Liver (tissue), 8 donors: ENCODE measurements at regions not wholly inside any gene's neighbourhood (a gene's known extent, or its start where the extent isn't known, plus 50 kb on each side); places are given as distances from the start of the nearest gene placed in this dataset.

Experiments used
- DNase-seq: peaks from one replicate; pipeline ENCODE4 v3.0.0-alpha.2; 2017; ENCODE audit warnings: low spot score
- H3K27ac ChIP-seq, 2 donors: one replicate each; pipeline ENCODE4 v1.7.0; 2013; ENCODE audit warnings: inconsistent platforms in 2 of 2, low read length in 2 of 2, control low read depth in 1 of 2, low read depth in 1 of 2, mild to moderate bottlenecking in 1 of 2
- H3K27me3 ChIP-seq, 4 donors: one replicate each; pipeline versions ENCODE4 v1.6.1 to v1.7.0; 2013; ENCODE audit warnings: low read length in 3 of 4, inconsistent platforms in 1 of 4, mild to moderate bottlenecking in 1 of 4, moderate library complexity in 1 of 4; ENCODE audit not compliant: control insufficient read depth in 4 of 4, insufficient read depth in 4 of 4
- H3K36me3 ChIP-seq, 4 donors: one replicate each; pipeline versions ENCODE4 v1.6.1 to v1.7.0; 2013; ENCODE audit warnings: low read length in 3 of 4, mild to moderate bottlenecking in 3 of 4, low read depth in 1 of 4, moderate library complexity in 1 of 4; ENCODE audit not compliant: control insufficient read depth in 4 of 4, insufficient read depth in 3 of 4
- H3K4me1 ChIP-seq, 4 donors: one replicate each; pipeline versions ENCODE4 v1.6.1 to v1.7.0; 2013; ENCODE audit warnings: low read length in 3 of 4, mild to moderate bottlenecking in 3 of 4, moderate library complexity in 1 of 4; ENCODE audit not compliant: control insufficient read depth in 4 of 4, insufficient read depth in 4 of 4
- H3K4me3 ChIP-seq, 3 donors: one replicate each; pipeline versions ENCODE4 v1.6.1 to v1.7.0; 2013; ENCODE audit warnings: low read length in 3 of 3, control low read depth in 1 of 3, low read depth in 1 of 3, mild to moderate bottlenecking in 1 of 3
- H3K9ac ChIP-seq, 2 donors: one replicate each; pipeline ENCODE4 v1.7.0; 2013; ENCODE audit warnings: low read length in 2 of 2, mild to moderate bottlenecking in 2 of 2, moderate library complexity in 2 of 2, control low read depth in 1 of 2, low read depth in 1 of 2
- H3K9me3 ChIP-seq, 4 donors: one replicate each; pipeline versions ENCODE4 v1.6.1 to v1.7.0; 2013; ENCODE audit warnings: low read length in 3 of 4; ENCODE audit not compliant: control insufficient read depth in 4 of 4
- CTCF ChIP-seq: fragments of 150-350 bp; IDR thresholded peaks from 2 replicates; pipeline ENCODE4 v1.5.1; 2017; ENCODE audit warnings: improper control_type of control experiment, low read depth, low read length; ENCODE audit not compliant: missing input control
- EGR1 ChIP-seq, 2 donors: IDR thresholded peaks; 2 replicates each; pipeline ENCODE4 v1.6.1; 2016 to 2018; ENCODE audit warnings: antibody characterized with exemption in 2 of 2, low read depth in 2 of 2
- FOXA1 ChIP-seq: IDR thresholded peaks from 2 replicates; pipeline ENCODE4 v1.6.1; 2016; ENCODE audit warnings: antibody characterized with exemption
- FOXA2 ChIP-seq: IDR thresholded peaks from 2 replicates; pipeline ENCODE4 v1.6.1; 2016; ENCODE audit warnings: antibody characterized with exemption
- GABPA ChIP-seq, 2 donors: IDR thresholded peaks in 1 of 2; conservative IDR thresholded peaks in 1 of 2; 2 replicates each; pipeline ENCODE4 v1.6.1; 2016; ENCODE audit warnings: antibody characterized with exemption in 2 of 2, mild to moderate bottlenecking in 1 of 2, moderate library complexity in 1 of 2
- HNF4A ChIP-seq, 2 donors: conservative IDR thresholded peaks; 2 replicates each; pipeline ENCODE4 v1.6.1; 2016; ENCODE audit warnings: antibody characterized with exemption in 2 of 2, mild to moderate bottlenecking in 2 of 2
- HNF4G ChIP-seq: IDR thresholded peaks from 2 replicates; pipeline ENCODE4 v1.6.1; 2016; ENCODE audit warnings: antibody characterized with exemption
- JUND ChIP-seq, 2 donors: IDR thresholded peaks; 2 replicates each; pipeline ENCODE4 v1.6.1; 2016; ENCODE audit warnings: antibody characterized with exemption in 2 of 2
- NR2F2 ChIP-seq: IDR thresholded peaks from 2 replicates; pipeline ENCODE4 v1.6.1; 2016; ENCODE audit warnings: antibody characterized with exemption
- RAD21 ChIP-seq, 2 donors: IDR thresholded peaks; 2 replicates each; pipeline ENCODE4 v1.6.1; 2016; ENCODE audit warnings: antibody characterized with exemption in 2 of 2, mild to moderate bottlenecking in 2 of 2
- RXRA ChIP-seq, 2 donors: IDR thresholded peaks; 2 replicates each; pipeline ENCODE4 v1.6.1; 2017 to 2018; ENCODE audit warnings: antibody characterized with exemption in 2 of 2, mild to moderate bottlenecking in 1 of 2
- SP1 ChIP-seq: IDR thresholded peaks from 2 replicates; pipeline ENCODE4 v1.6.1; 2018; ENCODE audit warnings: antibody characterized with exemption, mild to moderate bottlenecking
- TAF1 ChIP-seq: conservative IDR thresholded peaks from 2 replicates; pipeline ENCODE4 v1.6.1; 2016; ENCODE audit warnings: antibody characterized with exemption, mild to moderate bottlenecking
- YY1 ChIP-seq: IDR thresholded peaks from 2 replicates; pipeline ENCODE4 v1.6.1; 2016; ENCODE audit warnings: antibody characterized with exemption, mild to moderate bottlenecking
- WGBS: extraction: QIAGEN DNeasy Blood & Tissue Kit; methylation state at CpG from one replicate; pipeline ENCODE4 v1.1.7; 2013; 5-methylcytosine and 5-hydroxymethylcytosine counted together
- TF ChIP-seq, protein P1 (sequence below): IDR thresholded peaks from 2 replicates; pipeline ENCODE4 v1.6.1; 2016; ENCODE audit warnings: antibody characterized with exemption
- TF ChIP-seq, protein P2 (sequence below): IDR thresholded peaks from 2 replicates; pipeline ENCODE4 v1.6.1; 2016; ENCODE audit warnings: antibody characterized with exemption
- TF ChIP-seq, protein P3 (sequence below): IDR thresholded peaks from 2 replicates; pipeline ENCODE4 v1.6.1; 2016; ENCODE audit warnings: antibody characterized with exemption, mild to moderate bottlenecking
- donor health status: healthy.
- donor health status: healthy.
- donor health status: healthy.
- donor health status: healthy.
- donor health status: healthy.

DNA sequence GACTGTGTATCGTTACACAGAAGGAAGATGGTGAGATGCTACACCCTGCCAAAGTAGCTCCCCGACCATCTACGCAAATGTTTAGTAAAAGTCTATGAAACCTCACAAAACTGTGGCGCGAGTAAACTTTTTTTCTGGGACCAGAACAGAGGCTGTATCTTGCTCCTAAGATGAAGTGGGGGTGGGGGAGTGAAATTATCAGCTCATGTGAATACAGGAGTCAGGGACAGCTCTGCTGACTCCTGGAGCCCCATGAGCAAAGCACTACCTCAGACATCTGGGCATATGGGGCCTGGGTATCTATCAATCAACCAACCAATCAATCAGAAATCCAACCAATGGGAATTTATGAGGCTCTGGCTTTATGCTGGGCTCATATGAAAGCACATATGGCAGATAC is 138.6 kb upstream of the RANBP3L start:
- Histone ChIP-seq H3K4me1 (no peaks in the 10 kb centered on the region), H3K36me3 (no peaks in the 10 kb centered on the region), H3K27ac (no peak overlapping the region), H3K4me3 (no peak overlapping the region), H3K9ac (no peak overlapping the region), H3K9me3 (no peaks in the 10 kb centered on the region), H3K27me3 (no peaks in the 10 kb centered on the region)
- no peak for DNase-seq
- WGBS: 92% methylated on average over 5 of the region's 5 CpGs
- TF ChIP-seq TAF1 (no peak), NR2F2 (no peak), YY1 (no peak), FOXA2 (no peak), RXRA (IDR thresholded peaks at IDR 0.05) (no peak), RAD21 (IDR thresholded peaks at IDR 0.05) (no peak), HNF4G (no peak), GABPA (IDR thresholded peaks at IDR 0.05 in 1 of 2, conservative IDR thresholded peaks at IDR 0.05 in 1 of 2) (no peak), SP1 (no peak), FOXA1 (no peak), CTCF (no peak), HNF4A (conservative IDR thresholded peaks at IDR 0.05) (no peak), EGR1 (IDR thresholded peaks at IDR 0.05; ENCODE audit: low read depth in 2 of 2) (no peak), JUND (IDR thresholded peaks at IDR 0.05) (no peak)
- TF ChIP-seq, protein P1, sequence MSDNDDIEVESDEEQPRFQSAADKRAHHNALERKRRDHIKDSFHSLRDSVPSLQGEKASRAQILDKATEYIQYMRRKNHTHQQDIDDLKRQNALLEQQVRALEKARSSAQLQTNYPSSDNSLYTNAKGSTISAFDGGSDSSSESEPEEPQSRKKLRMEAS: no peak
- TF ChIP-seq, protein P2, sequence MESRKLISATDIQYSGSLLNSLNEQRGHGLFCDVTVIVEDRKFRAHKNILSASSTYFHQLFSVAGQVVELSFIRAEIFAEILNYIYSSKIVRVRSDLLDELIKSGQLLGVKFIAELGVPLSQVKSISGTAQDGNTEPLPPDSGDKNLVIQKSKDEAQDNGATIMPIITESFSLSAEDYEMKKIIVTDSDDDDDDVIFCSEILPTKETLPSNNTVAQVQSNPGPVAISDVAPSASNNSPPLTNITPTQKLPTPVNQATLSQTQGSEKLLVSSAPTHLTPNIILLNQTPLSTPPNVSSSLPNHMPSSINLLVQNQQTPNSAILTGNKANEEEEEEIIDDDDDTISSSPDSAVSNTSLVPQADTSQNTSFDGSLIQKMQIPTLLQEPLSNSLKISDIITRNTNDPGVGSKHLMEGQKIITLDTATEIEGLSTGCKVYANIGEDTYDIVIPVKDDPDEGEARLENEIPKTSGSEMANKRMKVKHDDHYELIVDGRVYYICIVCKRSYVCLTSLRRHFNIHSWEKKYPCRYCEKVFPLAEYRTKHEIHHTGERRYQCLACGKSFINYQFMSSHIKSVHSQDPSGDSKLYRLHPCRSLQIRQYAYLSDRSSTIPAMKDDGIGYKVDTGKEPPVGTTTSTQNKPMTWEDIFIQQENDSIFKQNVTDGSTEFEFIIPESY: no peak

- H3K27me3 ChIP-seq: no peaks in the 10 kb centered on the region
- 88% methylated on average over 1 of the region's 1 CpG for WGBS
- H3K9me3 ChIP-seq: no peaks in the 10 kb centered on the region
- no peak overlapping the region for H3K27ac ChIP-seq
- no peaks in the 10 kb centered on the region for H3K36me3 ChIP-seq
- H3K4me1 ChIP-seq: no peaks in the 10 kb centered on the region
- no peak overlapping the region for H3K4me3 ChIP-seq
- TF ChIP-seq, protein P3, sequence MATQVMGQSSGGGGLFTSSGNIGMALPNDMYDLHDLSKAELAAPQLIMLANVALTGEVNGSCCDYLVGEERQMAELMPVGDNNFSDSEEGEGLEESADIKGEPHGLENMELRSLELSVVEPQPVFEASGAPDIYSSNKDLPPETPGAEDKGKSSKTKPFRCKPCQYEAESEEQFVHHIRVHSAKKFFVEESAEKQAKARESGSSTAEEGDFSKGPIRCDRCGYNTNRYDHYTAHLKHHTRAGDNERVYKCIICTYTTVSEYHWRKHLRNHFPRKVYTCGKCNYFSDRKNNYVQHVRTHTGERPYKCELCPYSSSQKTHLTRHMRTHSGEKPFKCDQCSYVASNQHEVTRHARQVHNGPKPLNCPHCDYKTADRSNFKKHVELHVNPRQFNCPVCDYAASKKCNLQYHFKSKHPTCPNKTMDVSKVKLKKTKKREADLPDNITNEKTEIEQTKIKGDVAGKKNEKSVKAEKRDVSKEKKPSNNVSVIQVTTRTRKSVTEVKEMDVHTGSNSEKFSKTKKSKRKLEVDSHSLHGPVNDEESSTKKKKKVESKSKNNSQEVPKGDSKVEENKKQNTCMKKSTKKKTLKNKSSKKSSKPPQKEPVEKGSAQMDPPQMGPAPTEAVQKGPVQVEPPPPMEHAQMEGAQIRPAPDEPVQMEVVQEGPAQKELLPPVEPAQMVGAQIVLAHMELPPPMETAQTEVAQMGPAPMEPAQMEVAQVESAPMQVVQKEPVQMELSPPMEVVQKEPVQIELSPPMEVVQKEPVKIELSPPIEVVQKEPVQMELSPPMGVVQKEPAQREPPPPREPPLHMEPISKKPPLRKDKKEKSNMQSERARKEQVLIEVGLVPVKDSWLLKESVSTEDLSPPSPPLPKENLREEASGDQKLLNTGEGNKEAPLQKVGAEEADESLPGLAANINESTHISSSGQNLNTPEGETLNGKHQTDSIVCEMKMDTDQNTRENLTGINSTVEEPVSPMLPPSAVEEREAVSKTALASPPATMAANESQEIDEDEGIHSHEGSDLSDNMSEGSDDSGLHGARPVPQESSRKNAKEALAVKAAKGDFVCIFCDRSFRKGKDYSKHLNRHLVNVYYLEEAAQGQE: no peak
- TF ChIP-seq FOXA1 (no peak), CTCF (no peak), HNF4G (no peak), RAD21 (IDR thresholded peaks at IDR 0.05) (no peak), GABPA (IDR thresholded peaks at IDR 0.05 in 1 of 2, conservative IDR thresholded peaks at IDR 0.05 in 1 of 2) (no peak)
- H3K9ac ChIP-seq: no peak overlapping the region
- DNase-seq: no peak
Observed at GRCh38 chr5:36441280-36441679, 139.6 kb upstream of the RANBP3L start.
